Nephron progenitor cell (in vitro differentiated cells): ENCODE measurements at regions not wholly inside any gene's neighbourhood (a gene's known extent, or its start where the extent isn't known, plus 50 kb on each side); places are given as distances from the start of the nearest gene placed in this dataset.
A peak's percentile ranks its signal among the peaks of the same experiment; 100 is the strongest.

ENCODE experiments used
- DNase-seq: peaks from one replicate; pipeline ENCODE4 v3.0.0; 2021
- H3K27ac Mint-ChIP-seq: 2 replicates; pipeline ENCODE4 v1.8.0; 2021; ENCODE audit warnings: mild to moderate bottlenecking, moderate library complexity, mixed read lengths
- H3K27me3 Mint-ChIP-seq: 2 replicates; pipeline ENCODE4 v1.8.0; 2021; ENCODE audit warnings: mild to moderate bottlenecking, low read depth, mixed read lengths; ENCODE audit not compliant: poor library complexity
- H3K36me3 Mint-ChIP-seq: 2 replicates; pipeline ENCODE4 v1.8.0; 2021; ENCODE audit warnings: low read depth, mixed read lengths
- H3K4me1 Mint-ChIP-seq: 2 replicates; pipeline ENCODE4 v1.8.0; 2021; ENCODE audit warnings: mixed read lengths
- H3K4me3 Mint-ChIP-seq: 2 replicates; pipeline ENCODE4 v1.8.0; 2021; ENCODE audit warnings: mild to moderate bottlenecking, moderate library complexity, mixed read lengths
- H3K9me3 Mint-ChIP-seq: 2 replicates; pipeline ENCODE4 v1.8.0; 2021; ENCODE audit warnings: mild to moderate bottlenecking, moderate library complexity, mixed read lengths
- TF ChIP-seq, protein P1 (sequence below): fragments of 200-600 bp; sonication (generic); IDR thresholded peaks from 2 replicates; pipeline ENCODE4 v1.5.0; 2021; ENCODE audit warnings: antibody characterized with exemption

DNA sequence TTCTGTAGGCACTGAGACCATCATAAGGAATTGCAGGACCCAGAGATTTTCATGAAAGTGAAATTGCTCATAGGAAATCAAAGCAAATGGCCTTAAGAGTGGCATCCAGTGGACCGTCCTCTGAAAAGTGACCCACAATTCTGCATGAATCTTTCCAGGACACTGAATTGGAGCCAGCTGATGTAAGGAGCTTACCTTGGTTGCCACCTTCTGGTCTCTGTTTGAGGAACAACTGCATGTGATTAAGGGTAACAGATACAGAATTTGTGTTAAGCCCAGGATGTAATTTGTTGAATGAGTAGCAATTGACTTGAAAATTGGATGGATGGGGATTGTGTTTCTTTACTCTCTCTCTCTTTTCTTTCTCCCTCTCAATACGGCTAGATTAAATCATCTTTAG lies 49.9 kb upstream of the GAS1 start:
- H3K27ac Mint-ChIP-seq: no peak overlapping the region
- no peak overlapping the region for H3K4me3 Mint-ChIP-seq
- H3K4me1 Mint-ChIP-seq: peaks cover 40% of the 10 kb centered on the region
- no peak for DNase-seq
- H3K36me3 Mint-ChIP-seq: peaks cover under 1% of the 10 kb centered on the region
- TF ChIP-seq, protein P1, sequence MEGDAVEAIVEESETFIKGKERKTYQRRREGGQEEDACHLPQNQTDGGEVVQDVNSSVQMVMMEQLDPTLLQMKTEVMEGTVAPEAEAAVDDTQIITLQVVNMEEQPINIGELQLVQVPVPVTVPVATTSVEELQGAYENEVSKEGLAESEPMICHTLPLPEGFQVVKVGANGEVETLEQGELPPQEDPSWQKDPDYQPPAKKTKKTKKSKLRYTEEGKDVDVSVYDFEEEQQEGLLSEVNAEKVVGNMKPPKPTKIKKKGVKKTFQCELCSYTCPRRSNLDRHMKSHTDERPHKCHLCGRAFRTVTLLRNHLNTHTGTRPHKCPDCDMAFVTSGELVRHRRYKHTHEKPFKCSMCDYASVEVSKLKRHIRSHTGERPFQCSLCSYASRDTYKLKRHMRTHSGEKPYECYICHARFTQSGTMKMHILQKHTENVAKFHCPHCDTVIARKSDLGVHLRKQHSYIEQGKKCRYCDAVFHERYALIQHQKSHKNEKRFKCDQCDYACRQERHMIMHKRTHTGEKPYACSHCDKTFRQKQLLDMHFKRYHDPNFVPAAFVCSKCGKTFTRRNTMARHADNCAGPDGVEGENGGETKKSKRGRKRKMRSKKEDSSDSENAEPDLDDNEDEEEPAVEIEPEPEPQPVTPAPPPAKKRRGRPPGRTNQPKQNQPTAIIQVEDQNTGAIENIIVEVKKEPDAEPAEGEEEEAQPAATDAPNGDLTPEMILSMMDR: peak; percentile 25
- H3K27me3 Mint-ChIP-seq: no peaks in the 10 kb centered on the region
- peaks cover under 1% of the 10 kb centered on the region for H3K9me3 Mint-ChIP-seq

DNA sequence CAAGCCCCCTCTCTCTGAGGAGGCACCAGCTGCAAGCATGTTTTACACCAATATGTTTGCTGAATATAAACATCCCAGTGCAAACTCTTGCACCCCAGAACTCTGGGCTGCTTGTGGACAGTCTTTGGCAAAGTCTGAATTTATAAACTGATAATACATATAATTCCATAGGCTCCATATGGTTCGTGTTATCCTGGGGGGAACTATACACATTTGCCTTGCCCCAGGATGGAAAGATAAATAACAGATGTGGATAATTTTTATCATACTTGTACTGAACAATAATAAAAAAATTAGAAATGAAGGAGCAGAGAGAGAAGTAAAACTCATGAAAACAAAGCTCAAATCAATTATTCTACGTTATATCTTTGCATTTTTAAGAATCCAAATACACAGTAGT lies 50.6 kb upstream of the GAS1 start:
- peaks cover 33% of the 10 kb centered on the region for H3K4me1 Mint-ChIP-seq
- TF ChIP-seq, protein P1: no peak
- no peak overlapping the region for H3K4me3 Mint-ChIP-seq
- H3K27me3 Mint-ChIP-seq: no peaks in the 10 kb centered on the region
- peaks cover 8% of the 10 kb centered on the region for H3K36me3 Mint-ChIP-seq
- no peak for DNase-seq
- H3K9me3 Mint-ChIP-seq: peaks cover 8% of the 10 kb centered on the region
- H3K27ac Mint-ChIP-seq: no peak overlapping the region

DNA sequence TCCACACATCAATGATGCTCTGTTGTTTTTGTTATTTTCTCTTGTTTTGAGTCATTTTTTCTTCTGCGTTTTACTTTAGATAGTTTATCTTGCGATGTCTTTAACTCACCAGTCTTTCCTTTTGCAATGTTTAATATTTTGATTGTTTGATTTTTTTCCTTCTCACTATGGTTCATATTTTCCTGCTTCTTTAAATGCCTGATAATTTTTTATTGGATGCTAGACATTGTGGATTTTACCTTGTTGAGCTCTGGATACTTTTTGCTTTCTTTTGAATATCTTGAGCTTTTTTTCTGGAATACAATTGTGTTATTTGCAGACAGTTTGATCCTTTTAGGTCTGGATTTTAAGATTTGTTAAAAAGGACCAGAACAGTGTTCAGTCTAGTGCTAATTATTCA lies 55.2 kb upstream of the GAS1 start:
- peaks cover 18% of the 10 kb centered on the region for H3K9me3 Mint-ChIP-seq
- H3K27me3 Mint-ChIP-seq: no peaks in the 10 kb centered on the region
- H3K27ac Mint-ChIP-seq: peak overlapping the region; percentile 71
- peaks cover 22% of the 10 kb centered on the region for H3K36me3 Mint-ChIP-seq
- DNase-seq: no peak
- TF ChIP-seq, protein P1: no peak
- no peak overlapping the region for H3K4me3 Mint-ChIP-seq
- peaks cover 18% of the 10 kb centered on the region for H3K4me1 Mint-ChIP-seq

DNA sequence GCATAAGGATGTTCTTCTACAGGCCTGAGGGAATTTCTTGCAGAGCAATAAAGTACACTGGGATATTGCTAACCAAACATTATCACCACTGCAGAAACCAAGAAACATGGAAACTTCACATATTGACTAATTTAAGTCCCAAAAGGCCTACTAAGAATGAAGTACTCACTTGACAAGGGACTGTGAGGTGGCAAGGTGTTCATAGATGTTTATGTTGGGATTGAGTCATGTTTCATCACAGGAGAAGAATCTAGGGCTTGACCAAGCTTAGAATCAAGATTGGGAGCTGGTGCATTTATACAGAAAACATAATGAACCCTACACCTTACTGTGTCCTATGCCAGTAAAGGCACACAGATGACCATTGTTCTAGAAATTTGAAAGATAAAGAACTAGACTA lies 56.7 kb upstream of the GAS1 start:
- peaks cover 27% of the 10 kb centered on the region for H3K4me1 Mint-ChIP-seq
- H3K4me3 Mint-ChIP-seq: no peak overlapping the region
- no peak overlapping the region for H3K27ac Mint-ChIP-seq
- no peak for DNase-seq
- H3K36me3 Mint-ChIP-seq: peaks cover 23% of the 10 kb centered on the region
- TF ChIP-seq, protein P1: no peak
- H3K27me3 Mint-ChIP-seq: no peaks in the 10 kb centered on the region
- H3K9me3 Mint-ChIP-seq: peaks cover 18% of the 10 kb centered on the region

DNA sequence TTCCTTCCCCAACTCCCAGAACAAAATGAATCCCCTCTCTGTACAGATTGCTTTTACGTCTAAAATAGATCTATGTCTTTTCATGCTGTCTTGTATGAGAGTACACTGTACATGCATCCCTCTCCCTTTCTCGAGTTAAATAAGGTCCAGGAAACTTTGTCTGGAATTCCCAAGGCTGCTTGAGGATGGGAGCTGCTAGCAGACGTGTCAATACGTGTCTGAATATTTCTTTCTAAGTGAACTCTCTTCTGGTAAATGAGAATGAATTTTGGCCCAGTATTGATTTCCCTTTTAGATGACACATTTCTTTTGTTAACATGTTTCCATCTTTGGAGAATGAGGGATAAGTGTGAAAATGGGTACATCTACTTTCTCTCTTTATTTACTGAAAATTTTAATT lies 59.6 kb upstream of the GAS1 start:
- peaks cover 35% of the 10 kb centered on the region for H3K36me3 Mint-ChIP-seq
- peaks cover 18% of the 10 kb centered on the region for H3K9me3 Mint-ChIP-seq
- peaks cover 38% of the 10 kb centered on the region for H3K4me1 Mint-ChIP-seq
- no peak overlapping the region for H3K4me3 Mint-ChIP-seq
- H3K27ac Mint-ChIP-seq: peak overlapping the region; percentile 54
- DNase-seq: no peak
- TF ChIP-seq, protein P1: no peak
- H3K27me3 Mint-ChIP-seq: no peaks in the 10 kb centered on the region

DNA sequence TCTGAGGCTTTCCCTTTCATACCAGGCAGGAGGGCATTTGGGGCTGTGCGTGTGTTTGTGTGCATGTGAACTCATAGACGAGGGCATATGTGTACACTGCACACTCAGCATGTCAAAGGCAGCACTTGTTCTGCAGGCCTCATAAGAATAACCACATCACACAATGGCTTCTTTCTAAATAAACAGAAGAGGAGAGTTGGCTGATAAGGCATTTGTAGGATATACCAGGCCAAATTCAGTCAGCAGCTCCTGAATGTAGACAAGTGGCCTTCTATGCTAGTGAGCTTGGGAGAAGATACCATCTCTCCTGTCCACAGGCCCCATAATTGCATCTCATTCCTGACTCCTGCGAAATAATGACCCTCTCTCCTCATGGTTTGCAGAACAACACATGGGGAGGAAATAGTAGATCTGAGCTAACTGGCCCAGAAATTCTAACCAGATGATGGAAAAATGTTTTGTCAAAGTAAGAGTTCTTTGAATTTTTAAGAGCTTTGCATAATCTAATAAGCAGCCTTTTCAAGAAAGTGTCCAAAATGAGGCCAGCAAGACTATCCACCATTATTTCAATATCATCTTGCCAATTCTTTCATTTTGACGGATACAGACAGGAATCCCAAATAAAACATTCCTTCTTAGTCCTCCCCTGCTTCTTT lies 60.5 kb upstream of the GAS1 start:
- Mint-ChIP-seq H3K27ac (no peak overlapping the region), H3K9me3 (peaks cover 10% of the 10 kb centered on the region), H3K36me3 (peaks cover 34% of the 10 kb centered on the region), H3K4me3 (no peak overlapping the region), H3K4me1 (peaks cover 38% of the 10 kb centered on the region), H3K27me3 (no peaks in the 10 kb centered on the region)
- no peak for DNase-seq
- TF ChIP-seq, protein P1: no peak
